ENCODE measurements at regions not wholly inside any gene's neighbourhood (a gene's known extent, or its start where the extent isn't known, plus 50 kb on each side); places are given as distances from the start of the nearest gene placed in this dataset.

GRCh38 chrX:22526339-22526738, 253.6 kb downstream of the CBLL2 start:
- no peaks in the 10 kb centered on the region for H3K9me3 ChIP-seq (replicated peaks; ENCODE audit: insufficient read depth, low read length)
- H3K79me2 ChIP-seq (ENCODE audit: low read length), result no peaks in the 10 kb centered on the region
- TF ChIP-seq EZH2phosphoT487 (IDR thresholded peaks at IDR 0.05; ENCODE audit: low read length), result no peak
- TF ChIP-seq, protein P1, sequence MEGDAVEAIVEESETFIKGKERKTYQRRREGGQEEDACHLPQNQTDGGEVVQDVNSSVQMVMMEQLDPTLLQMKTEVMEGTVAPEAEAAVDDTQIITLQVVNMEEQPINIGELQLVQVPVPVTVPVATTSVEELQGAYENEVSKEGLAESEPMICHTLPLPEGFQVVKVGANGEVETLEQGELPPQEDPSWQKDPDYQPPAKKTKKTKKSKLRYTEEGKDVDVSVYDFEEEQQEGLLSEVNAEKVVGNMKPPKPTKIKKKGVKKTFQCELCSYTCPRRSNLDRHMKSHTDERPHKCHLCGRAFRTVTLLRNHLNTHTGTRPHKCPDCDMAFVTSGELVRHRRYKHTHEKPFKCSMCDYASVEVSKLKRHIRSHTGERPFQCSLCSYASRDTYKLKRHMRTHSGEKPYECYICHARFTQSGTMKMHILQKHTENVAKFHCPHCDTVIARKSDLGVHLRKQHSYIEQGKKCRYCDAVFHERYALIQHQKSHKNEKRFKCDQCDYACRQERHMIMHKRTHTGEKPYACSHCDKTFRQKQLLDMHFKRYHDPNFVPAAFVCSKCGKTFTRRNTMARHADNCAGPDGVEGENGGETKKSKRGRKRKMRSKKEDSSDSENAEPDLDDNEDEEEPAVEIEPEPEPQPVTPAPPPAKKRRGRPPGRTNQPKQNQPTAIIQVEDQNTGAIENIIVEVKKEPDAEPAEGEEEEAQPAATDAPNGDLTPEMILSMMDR (IDR thresholded peaks at IDR 0.05; ENCODE audit: low read length), result no peak
- TF ChIP-seq EZH2 (optimal IDR thresholded peaks at IDR 0.05; ENCODE audit: low read depth, low read length), result no peak
- no peaks in the 10 kb centered on the region for H4K20me1 ChIP-seq (ENCODE audit: insufficient read depth, low read length)
- H3K4me1 ChIP-seq (ENCODE audit: low read length), result no peaks in the 10 kb centered on the region
- H3K9me2 ChIP-seq (replicated peaks; ENCODE audit: insufficient read depth, low read length), result no peaks in the 10 kb centered on the region
- H3K4me3 ChIP-seq (ENCODE audit: low read length), result no peak overlapping the region
- no peaks in the 10 kb centered on the region for H3K27me3 ChIP-seq (replicated peaks; ENCODE audit: insufficient read depth, low read length)
- H3K9ac ChIP-seq (ENCODE audit: low read length), result no peak overlapping the region
- H2AFZ ChIP-seq (ENCODE audit: low read length), result no peak overlapping the region
- no peak overlapping the region for H3K27ac ChIP-seq (ENCODE audit: low read length)
- DNase-seq, result no peak
- no peaks in the 10 kb centered on the region for H3K36me3 ChIP-seq (replicated peaks; ENCODE audit: insufficient read depth, low read length)
- H3K4me2 ChIP-seq (ENCODE audit: low read depth, low read length), result no peak overlapping the region
- H3F3A ChIP-seq (ENCODE audit: insufficient read depth, low read length), result no peaks in the 10 kb centered on the region

DNA sequence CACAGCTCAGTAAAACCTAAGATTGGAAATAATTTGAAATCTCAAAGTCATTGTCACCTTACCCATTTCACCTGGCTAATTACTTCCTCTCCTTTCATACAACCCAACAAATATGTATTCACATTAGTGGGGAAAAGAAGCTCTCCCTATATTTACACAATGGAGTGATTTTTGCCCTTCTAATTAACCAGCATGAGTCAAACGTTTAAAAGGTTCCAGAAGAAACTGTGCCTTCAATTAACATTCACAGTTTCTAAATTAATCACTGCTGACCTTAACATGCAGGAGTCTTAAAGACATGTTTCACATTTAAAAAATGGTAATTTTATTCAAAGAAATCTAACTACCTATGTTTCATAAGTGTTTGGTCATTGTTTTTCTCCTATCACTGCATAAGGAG, 254.6 kb downstream of the CBLL2 start:
- TF ChIP-seq, protein P1 (IDR thresholded peaks at IDR 0.05; ENCODE audit: low read length), result no peak
- TF ChIP-seq EZH2 (optimal IDR thresholded peaks at IDR 0.05; ENCODE audit: low read depth, low read length) (no peak), EZH2phosphoT487 (IDR thresholded peaks at IDR 0.05; ENCODE audit: low read length) (no peak)
- Histone ChIP-seq H2AFZ (ENCODE audit: low read length) (no peak overlapping the region), H3K4me2 (ENCODE audit: low read depth, low read length) (no peak overlapping the region), H3K79me2 (ENCODE audit: low read length) (no peaks in the 10 kb centered on the region), H4K20me1 (ENCODE audit: insufficient read depth, low read length) (no peaks in the 10 kb centered on the region), H3K9me3 (replicated peaks; ENCODE audit: insufficient read depth, low read length) (no peaks in the 10 kb centered on the region), H3K9ac (ENCODE audit: low read length) (no peak overlapping the region), H3K4me1 (ENCODE audit: low read length) (no peaks in the 10 kb centered on the region), H3F3A (ENCODE audit: insufficient read depth, low read length) (no peaks in the 10 kb centered on the region), H3K9me2 (replicated peaks; ENCODE audit: insufficient read depth, low read length) (no peaks in the 10 kb centered on the region), H3K36me3 (replicated peaks; ENCODE audit: insufficient read depth, low read length) (no peaks in the 10 kb centered on the region), H3K4me3 (ENCODE audit: low read length) (no peak overlapping the region), H3K27me3 (replicated peaks; ENCODE audit: insufficient read depth, low read length) (no peaks in the 10 kb centered on the region), H3K27ac (ENCODE audit: low read length) (no peak overlapping the region)
- DNase-seq, result no peak

GRCh38 chrX:22533898-22534297, 261.2 kb downstream of the CBLL2 start:
- DNase-seq, result no peak
- Histone ChIP-seq H3K27me3 (replicated peaks; ENCODE audit: insufficient read depth, low read length) (no peaks in the 10 kb centered on the region), H3F3A (ENCODE audit: insufficient read depth, low read length) (no peaks in the 10 kb centered on the region), H2AFZ (ENCODE audit: low read length) (no peak overlapping the region), H3K4me3 (ENCODE audit: low read length) (no peak overlapping the region), H3K4me1 (ENCODE audit: low read length) (no peaks in the 10 kb centered on the region), H3K79me2 (ENCODE audit: low read length) (no peaks in the 10 kb centered on the region), H4K20me1 (ENCODE audit: insufficient read depth, low read length) (no peaks in the 10 kb centered on the region), H3K36me3 (replicated peaks; ENCODE audit: insufficient read depth, low read length) (no peaks in the 10 kb centered on the region), H3K9ac (ENCODE audit: low read length) (no peak overlapping the region), H3K9me3 (replicated peaks; ENCODE audit: insufficient read depth, low read length) (no peaks in the 10 kb centered on the region), H3K9me2 (replicated peaks; ENCODE audit: insufficient read depth, low read length) (no peaks in the 10 kb centered on the region), H3K4me2 (ENCODE audit: low read depth, low read length) (no peak overlapping the region), H3K27ac (ENCODE audit: low read length) (no peak overlapping the region)
- TF ChIP-seq, protein P1 (IDR thresholded peaks at IDR 0.05; ENCODE audit: low read length), result no peak
- TF ChIP-seq EZH2 (optimal IDR thresholded peaks at IDR 0.05; ENCODE audit: low read depth, low read length), result no peak
- no peak for TF ChIP-seq EZH2phosphoT487 (IDR thresholded peaks at IDR 0.05; ENCODE audit: low read length)

Measured in MM.1S (cell line).